ENCODE measurements at regions not wholly inside any gene's neighbourhood (a gene's known extent, or its start where the extent isn't known, plus 50 kb on each side); places are given as distances from the start of the nearest gene placed in this dataset.

- no peaks in the 10 kb centered on the region for H3K9me1 ChIP-seq (ENCODE audit: control insufficient read depth, insufficient read depth, low read length)
- no peak overlapping the region for H3K4me3 ChIP-seq
- no peak for TF ChIP-seq RBM39 (optimal IDR thresholded peaks at IDR 0.05; ENCODE audit: low read depth, low read length)
- no peak for TF ChIP-seq SAFB (IDR thresholded peaks at IDR 0.05; ENCODE audit: borderline replicate concordance, low read depth, low read length)
- TF ChIP-seq, protein P1, sequence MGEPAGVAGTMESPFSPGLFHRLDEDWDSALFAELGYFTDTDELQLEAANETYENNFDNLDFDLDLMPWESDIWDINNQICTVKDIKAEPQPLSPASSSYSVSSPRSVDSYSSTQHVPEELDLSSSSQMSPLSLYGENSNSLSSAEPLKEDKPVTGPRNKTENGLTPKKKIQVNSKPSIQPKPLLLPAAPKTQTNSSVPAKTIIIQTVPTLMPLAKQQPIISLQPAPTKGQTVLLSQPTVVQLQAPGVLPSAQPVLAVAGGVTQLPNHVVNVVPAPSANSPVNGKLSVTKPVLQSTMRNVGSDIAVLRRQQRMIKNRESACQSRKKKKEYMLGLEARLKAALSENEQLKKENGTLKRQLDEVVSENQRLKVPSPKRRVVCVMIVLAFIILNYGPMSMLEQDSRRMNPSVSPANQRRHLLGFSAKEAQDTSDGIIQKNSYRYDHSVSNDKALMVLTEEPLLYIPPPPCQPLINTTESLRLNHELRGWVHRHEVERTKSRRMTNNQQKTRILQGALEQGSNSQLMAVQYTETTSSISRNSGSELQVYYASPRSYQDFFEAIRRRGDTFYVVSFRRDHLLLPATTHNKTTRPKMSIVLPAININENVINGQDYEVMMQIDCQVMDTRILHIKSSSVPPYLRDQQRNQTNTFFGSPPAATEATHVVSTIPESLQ (CRISPR knock-in tag; IDR thresholded peaks at IDR 0.05) = no peak
- no peak for TF ChIP-seq ZNF274 (IDR thresholded peaks at IDR 0.05; ENCODE audit: borderline replicate concordance, low read depth, low read length)
- TF ChIP-seq CCNT2 (IDR thresholded peaks at IDR 0.05; ENCODE audit: borderline replicate concordance, extremely low read depth, insufficient read length, low read depth, low read length) = no peak
- no peak for TF ChIP-seq E2F4 (CRISPR knock-in tag; IDR thresholded peaks at IDR 0.05; ENCODE audit: low read depth)
- TF ChIP-seq, protein P2, sequence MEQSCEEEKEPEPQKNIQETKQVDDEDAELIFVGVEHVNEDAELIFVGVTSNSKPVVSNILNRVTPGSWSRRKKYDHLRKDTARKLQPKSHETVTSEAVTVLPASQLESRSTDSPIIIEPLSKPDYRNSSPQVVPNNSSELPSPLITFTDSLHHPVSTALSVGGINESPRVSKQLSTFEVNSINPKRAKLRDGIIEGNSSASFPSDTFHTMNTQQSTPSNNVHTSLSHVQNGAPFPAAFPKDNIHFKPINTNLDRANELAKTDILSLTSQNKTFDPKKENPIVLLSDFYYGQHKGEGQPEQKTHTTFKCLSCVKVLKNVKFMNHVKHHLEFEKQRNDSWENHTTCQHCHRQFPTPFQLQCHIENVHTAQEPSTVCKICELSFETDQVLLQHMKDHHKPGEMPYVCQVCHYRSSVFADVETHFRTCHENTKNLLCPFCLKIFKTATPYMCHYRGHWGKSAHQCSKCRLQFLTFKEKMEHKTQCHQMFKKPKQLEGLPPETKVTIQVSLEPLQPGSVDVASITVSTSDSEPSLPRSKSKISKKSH (CRISPR knock-in tag; IDR thresholded peaks at IDR 0.05) = no peak
- no peak for TF ChIP-seq NR0B1 (IDR thresholded peaks at IDR 0.05; ENCODE audit: partially characterized antibody)
- TF ChIP-seq, protein P3, sequence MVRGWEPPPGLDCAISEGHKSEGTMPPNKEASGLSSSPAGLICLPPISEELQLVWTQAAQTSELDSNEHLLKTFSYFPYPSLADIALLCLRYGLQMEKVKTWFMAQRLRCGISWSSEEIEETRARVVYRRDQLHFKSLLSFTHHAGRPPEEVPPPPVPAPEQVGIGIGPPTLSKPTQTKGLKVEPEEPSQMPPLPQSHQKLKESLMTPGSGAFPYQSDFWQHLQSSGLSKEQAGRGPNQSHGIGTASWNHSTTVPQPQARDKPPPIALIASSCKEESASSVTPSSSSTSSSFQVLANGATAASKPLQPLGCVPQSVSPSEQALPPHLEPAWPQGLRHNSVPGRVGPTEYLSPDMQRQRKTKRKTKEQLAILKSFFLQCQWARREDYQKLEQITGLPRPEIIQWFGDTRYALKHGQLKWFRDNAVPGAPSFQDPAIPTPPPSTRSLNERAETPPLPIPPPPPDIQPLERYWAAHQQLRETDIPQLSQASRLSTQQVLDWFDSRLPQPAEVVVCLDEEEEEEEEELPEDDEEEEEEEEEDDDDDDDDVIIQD (CRISPR knock-in tag; IDR thresholded peaks at IDR 0.05) = no peak
- no peak for TF ChIP-seq FIP1L1 (IDR thresholded peaks at IDR 0.05; ENCODE audit: low read depth, low read length, poor library complexity, severe bottlenecking)
- no peak for TF ChIP-seq NCOA4 (IDR thresholded peaks at IDR 0.05; ENCODE audit: partially characterized antibody)
- no peak for TF ChIP-seq CHD1 (IDR thresholded peaks at IDR 0.05; ENCODE audit: low read length)
- no peaks in the 10 kb centered on the region for H3K79me2 ChIP-seq (ENCODE audit: control insufficient read depth, insufficient read depth, low read length)
- H3K27ac ChIP-seq (ENCODE audit: extremely low read depth, low read depth, low read length) = no peak overlapping the region
- ChIA-PET CTCF (ENCODE audit: low intra/inter-chr PET ratio) (no interaction called here), POLR2A (no interaction called here)
- no peak overlapping the region for H3K4me2 ChIP-seq (ENCODE audit: insufficient read depth, low read length)
- 0% methylated on average over 2 of the region's 2 CpGs for whole genome bisulfite sequencing (ENCODE audit: insufficient coverage, low coverage, missing lambda C conversion rate)
- no peaks in the 10 kb centered on the region for H4K20me1 ChIP-seq (replicated peaks; ENCODE audit: control insufficient read depth, insufficient read depth, low read length)
- intact Hi-C loops (cut with micrococcal nuclease) = no loop called here
- no peaks in the 10 kb centered on the region for H3K27me3 ChIP-seq (ENCODE audit: control insufficient read depth in 2 of 2, insufficient read depth in 2 of 2, low read length in 2 of 2)
- FAIRE-seq (no peak), DNase-seq (ENCODE audit: extremely low read depth in 1 of 4, low spot score in 3 of 4) (no peak), ATAC-seq (no peak)
- no peaks in the 10 kb centered on the region for H3K4me1 ChIP-seq (replicated peaks in 1 of 2; ENCODE audit: control insufficient read depth in 2 of 2, insufficient read depth in 2 of 2, low read length in 2 of 2)
- no peaks in the 10 kb centered on the region for H3K36me3 ChIP-seq (ENCODE audit: control insufficient read depth, insufficient read depth, low read length)
- no peak overlapping the region for H3K9ac ChIP-seq (ENCODE audit: insufficient read depth in 1 of 2, low read depth in 2 of 2, low read length in 2 of 2)
- no TSS peak for BruUV-seq (replicated peaks)
- no peaks in the 10 kb centered on the region for H3K9me3 ChIP-seq (replicated peaks; ENCODE audit: control insufficient read depth, insufficient read depth, low read depth, low read length)
- in situ Hi-C loops (cut with MboI) = no loop called here
- H2AFZ ChIP-seq (ENCODE audit: low read depth, low read length) = no peak overlapping the region
Measured at GRCh38 chr2:82330155-82330554, 2025.6 kb upstream of the LRRTM1 start.
